Hypothalamus (tissue), 51 donors: ENCODE measurements at regions not wholly inside any gene's neighbourhood (a gene's known extent, or its start where the extent isn't known, plus 50 kb on each side); places are given as distances from the start of the nearest gene placed in this dataset.

Source experiments
- DNase-seq, 51 donors: peaks; one replicate each; lab custom pipeline; 2025; lab: John Stamatoyannopoulos, UW

GRCh38 chr5:165201369-165201768 lies 1696.0 kb downstream of the MAT2B start:
- no peak for DNase-seq

- no peak for DNase-seq
These were observed 1696.5 kb downstream of the MAT2B start for GRCh38 chr5:165201771-165202518.

GRCh38 chr5:165202519-165202910 lies 1697.1 kb downstream of the MAT2B start:
- no peak for DNase-seq

GRCh38 chr5:165209101-165209727 lies 1703.8 kb downstream of the MAT2B start:
- peak in 1 of 51 donors; percentile 47 for DNase-seq

GRCh38 chr5:165224366-165225045 lies 1719.1 kb downstream of the MAT2B start:
- DNase-seq, result no peak

- DNase-seq, result no peak
These were observed 1722.1 kb downstream of the MAT2B start for GRCh38 chr5:165227515-165227914.

GRCh38 chr5:165228184-165228583 lies 1722.8 kb downstream of the MAT2B start:
- no peak for DNase-seq

GRCh38 chr5:165231821-165232508 lies 1726.5 kb downstream of the MAT2B start:
- no peak for DNase-seq

DNA sequence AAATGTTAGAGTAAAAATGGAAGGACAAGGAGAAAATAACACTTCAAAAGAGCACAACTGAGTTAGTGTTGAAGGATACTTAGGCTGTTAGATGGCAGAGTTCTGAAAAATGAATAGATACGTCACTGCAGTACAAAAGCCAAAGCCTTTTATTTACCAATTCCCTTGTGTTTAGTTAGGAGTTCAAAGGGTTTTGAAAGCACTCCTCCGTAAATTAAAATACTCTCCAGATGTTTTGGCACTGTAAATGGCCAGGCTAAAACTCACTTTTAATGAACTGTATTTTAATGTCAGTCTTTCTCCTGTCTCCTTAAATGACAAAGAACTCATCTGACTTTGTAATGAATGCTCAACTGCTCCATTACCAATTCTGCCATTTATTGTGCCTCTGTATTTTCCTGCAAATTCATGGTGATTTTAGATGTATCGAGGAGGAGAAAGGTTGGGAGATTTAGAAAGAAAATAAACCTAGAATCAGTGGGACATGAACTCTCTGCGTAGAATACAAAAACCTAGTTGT lies 1727.2 kb downstream of the MAT2B start:
- no peak for DNase-seq

DNA sequence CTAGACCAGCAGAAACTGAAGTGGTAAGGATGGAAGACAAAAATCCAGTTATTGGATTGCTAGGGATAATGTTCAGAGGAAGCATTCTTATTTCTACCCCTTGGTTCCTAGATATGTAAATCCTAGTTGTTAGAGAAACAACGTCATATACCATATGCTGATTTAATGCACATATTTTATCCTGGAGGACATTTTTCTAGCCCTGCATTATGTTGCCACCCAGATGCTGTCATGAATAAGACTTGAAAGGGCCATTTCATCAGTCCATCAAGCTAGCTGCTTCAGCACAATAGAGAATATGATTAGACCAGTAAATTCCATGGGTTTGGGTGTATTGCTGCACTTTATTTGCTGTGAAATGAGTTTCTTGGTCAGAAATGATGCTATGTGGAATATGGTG lies 1736.4 kb downstream of the MAT2B start:
- no peak for DNase-seq

DNA sequence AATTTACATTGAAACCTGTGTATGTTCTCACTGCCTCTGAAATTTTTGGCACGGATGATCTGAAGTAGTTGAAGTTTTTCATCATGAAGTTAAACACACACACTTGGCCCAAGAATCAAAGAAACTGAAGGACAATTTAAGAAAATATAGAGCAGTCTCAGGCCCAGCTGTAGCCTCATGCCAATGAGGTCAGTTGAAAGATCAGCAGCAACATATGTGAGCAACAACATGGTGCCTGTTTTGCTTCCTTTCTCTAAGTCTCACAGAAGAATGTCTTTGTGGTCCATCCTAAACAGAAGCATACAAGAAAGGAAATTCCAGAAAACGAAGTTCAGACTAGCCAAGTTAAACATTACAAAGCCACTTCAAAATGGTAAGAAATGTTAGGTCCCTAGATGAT lies 1737.2 kb downstream of the MAT2B start:
- no peak for DNase-seq

GRCh38 chr5:165244407-165244806 lies 1739.0 kb downstream of the MAT2B start:
- DNase-seq, result no peak

- no peak for DNase-seq
These were observed 1752.9 kb downstream of the MAT2B start for GRCh38 chr5:165258197-165258771.

DNA sequence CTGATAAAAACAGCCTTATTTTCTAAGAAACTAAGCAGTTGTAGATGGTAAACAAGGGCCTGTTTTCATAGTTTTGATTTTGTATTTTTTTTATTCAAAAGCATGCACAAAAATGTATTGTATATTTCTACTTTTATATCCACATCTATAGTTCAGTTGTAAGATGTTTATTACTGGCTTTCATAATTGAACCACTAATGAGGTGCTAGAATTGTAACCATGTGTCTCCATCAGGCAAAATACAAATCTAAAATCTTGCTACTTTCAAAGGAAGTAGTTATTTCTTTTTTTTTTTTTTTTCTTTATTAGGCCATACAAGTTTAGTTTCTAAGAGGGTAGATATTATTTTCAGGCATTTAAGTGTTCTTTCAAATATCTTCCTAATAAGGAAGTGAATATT lies 1755.0 kb downstream of the MAT2B start:
- DNase-seq, result no peak

- no peak for DNase-seq
These were observed 1758.1 kb downstream of the MAT2B start for GRCh38 chr5:165263536-165263935.

GRCh38 chr5:165266939-165267338 lies 1761.5 kb downstream of the MAT2B start:
- DNase-seq, result no peak

DNA sequence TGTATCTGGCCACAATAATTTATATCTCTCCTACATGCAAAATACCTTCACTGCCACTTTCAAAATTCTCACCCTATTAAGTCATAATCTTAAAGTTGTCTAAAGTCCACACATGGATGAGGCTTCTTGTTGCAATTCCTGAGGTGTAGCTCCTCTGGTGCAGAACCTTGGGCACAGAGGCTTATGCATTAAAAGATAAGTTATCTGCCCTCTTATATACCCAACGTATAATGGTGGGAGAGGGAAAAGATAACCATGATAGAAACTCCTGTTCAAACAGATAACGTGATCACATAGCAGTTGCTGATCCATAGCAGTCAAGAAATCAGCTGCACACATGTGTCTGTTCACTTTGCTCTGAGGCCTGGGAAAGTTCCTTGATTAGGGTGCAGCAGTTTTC lies 1767.0 kb downstream of the MAT2B start:
- DNase-seq, result no peak

DNA sequence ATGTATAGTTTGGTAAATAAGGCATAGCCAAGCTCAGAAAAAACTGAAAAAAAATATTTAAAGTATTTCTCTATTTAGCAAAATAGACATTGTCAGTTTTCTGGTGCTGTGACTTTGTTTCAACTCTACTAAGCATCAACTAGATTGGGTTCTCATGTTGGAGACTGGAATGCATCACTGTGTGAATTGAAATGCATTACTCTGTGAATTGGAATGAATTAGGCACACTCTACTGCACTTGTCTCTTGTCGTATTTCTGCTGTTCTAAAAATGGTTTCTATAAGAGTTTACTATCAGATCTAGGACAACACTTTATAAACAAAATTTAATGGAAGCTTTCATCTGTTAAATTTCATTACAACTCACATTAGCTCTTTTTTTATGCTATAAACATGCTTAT lies 1772.2 kb downstream of the MAT2B start:
- DNase-seq, result no peak

- no peak for DNase-seq
These were observed 1777.1 kb downstream of the MAT2B start for GRCh38 chr5:165282491-165282890.

DNA sequence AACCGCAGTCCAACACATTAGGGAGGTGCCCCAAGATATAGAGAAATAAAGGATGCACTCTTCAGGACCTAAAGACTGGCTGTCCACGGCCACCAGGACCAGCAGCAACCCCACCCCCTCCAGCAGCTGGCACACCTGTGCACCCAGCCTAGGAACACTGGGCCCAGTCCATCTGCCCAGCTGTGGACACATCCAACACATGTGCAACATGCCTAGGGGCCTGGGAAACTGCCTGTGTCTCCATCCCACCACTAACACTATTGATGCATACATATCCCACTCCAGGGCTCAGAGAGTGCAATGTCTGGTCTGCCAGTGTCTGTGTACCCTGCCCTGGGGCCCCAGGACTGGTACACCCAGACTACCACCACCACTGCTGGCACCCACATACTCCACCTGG lies 1781.3 kb downstream of the MAT2B start:
- DNase-seq, result no peak

DNA sequence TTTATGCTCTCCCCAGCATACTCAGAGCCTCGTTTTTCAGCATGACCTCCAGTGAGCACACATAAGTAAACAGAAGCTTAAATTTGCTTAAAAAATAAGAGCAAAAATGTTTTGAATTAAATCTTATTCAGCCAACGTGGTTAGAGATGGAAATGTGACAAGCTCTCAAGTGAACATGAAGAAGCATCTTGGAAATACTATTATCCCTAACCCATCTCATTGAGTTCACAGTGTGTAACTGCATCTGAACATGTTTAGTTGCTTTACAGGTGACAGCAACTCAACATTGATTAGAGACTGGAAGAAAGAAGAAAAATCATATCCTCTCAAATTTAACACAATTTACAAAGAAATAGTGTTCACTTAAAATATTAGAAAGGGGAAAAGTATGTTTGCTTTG lies 1785.1 kb downstream of the MAT2B start:
- no peak for DNase-seq
